Glutamatergic neuron (in vitro differentiated cells): ENCODE measurements at regions not wholly inside any gene's neighbourhood (a gene's known extent, or its start where the extent isn't known, plus 50 kb on each side); places are given as distances from the start of the nearest gene placed in this dataset.

Source experiments
- DNase-seq: peaks from one replicate; pipeline ENCODE4 v3.0.0; 2022
- H3K27ac Mint-ChIP-seq: one replicate; pipeline ENCODE4 v1.8.0; 2020; ENCODE audit warnings: mild to moderate bottlenecking, mixed read lengths, inconsistent platforms; ENCODE audit not compliant: unreplicated experiment
- H3K27me3 Mint-ChIP-seq: one replicate; pipeline ENCODE4 v1.8.0; 2020; ENCODE audit warnings: mild to moderate bottlenecking, moderate library complexity, mixed read lengths, inconsistent platforms; ENCODE audit not compliant: unreplicated experiment
- H3K36me3 Mint-ChIP-seq: one replicate; pipeline ENCODE4 v1.8.0; 2020; ENCODE audit warnings: mild to moderate bottlenecking, mixed read lengths, inconsistent platforms; ENCODE audit not compliant: unreplicated experiment
- H3K4me1 Mint-ChIP-seq: one replicate; pipeline ENCODE4 v1.8.0; 2020; ENCODE audit warnings: mild to moderate bottlenecking, low read depth, mixed read lengths, inconsistent platforms; ENCODE audit not compliant: unreplicated experiment
- H3K4me3 Mint-ChIP-seq: one replicate; pipeline ENCODE4 v1.8.0; 2020; ENCODE audit warnings: mild to moderate bottlenecking, mixed read lengths, inconsistent platforms; ENCODE audit not compliant: unreplicated experiment
- H3K9me3 Mint-ChIP-seq: one replicate; pipeline ENCODE4 v1.8.0; 2020; ENCODE audit warnings: mild to moderate bottlenecking, moderate library complexity, mixed read lengths, inconsistent platforms; ENCODE audit not compliant: unreplicated experiment
- CTCF ChIP-seq: fragments of 200-600 bp; sonication (generic); IDR thresholded peaks from one replicate; pipeline ENCODE4 v1.5.0; 2021; ENCODE audit not compliant: partially characterized antibody, unreplicated experiment

- H3K4me3 Mint-ChIP-seq = no peak overlapping the region
- H3K36me3 Mint-ChIP-seq = no peaks in the 10 kb centered on the region
- no peaks in the 10 kb centered on the region for H3K9me3 Mint-ChIP-seq
- H3K27ac Mint-ChIP-seq = no peak overlapping the region
- no peak for DNase-seq
- no peaks in the 10 kb centered on the region for H3K4me1 Mint-ChIP-seq
- H3K27me3 Mint-ChIP-seq = no peaks in the 10 kb centered on the region
- no peak for TF ChIP-seq CTCF
Measured at GRCh38 chr20:52624281-52624680, 347.9 kb upstream of the TSHZ2 start.

- H3K27ac Mint-ChIP-seq = no peak overlapping the region
- H3K27me3 Mint-ChIP-seq = no peaks in the 10 kb centered on the region
- H3K4me1 Mint-ChIP-seq = no peaks in the 10 kb centered on the region
- DNase-seq = no peak
- H3K4me3 Mint-ChIP-seq = no peak overlapping the region
- no peak for TF ChIP-seq CTCF
- no peaks in the 10 kb centered on the region for H3K9me3 Mint-ChIP-seq
- no peaks in the 10 kb centered on the region for H3K36me3 Mint-ChIP-seq
Measured at GRCh38 chr20:52622081-52622480, 350.1 kb upstream of the TSHZ2 start.

- Mint-ChIP-seq H3K36me3 (no peaks in the 10 kb centered on the region), H3K27ac (no peak overlapping the region), H3K9me3 (no peaks in the 10 kb centered on the region), H3K4me1 (no peaks in the 10 kb centered on the region), H3K27me3 (no peaks in the 10 kb centered on the region), H3K4me3 (no peak overlapping the region)
- no peak for TF ChIP-seq CTCF
- DNase-seq = no peak
Measured at GRCh38 chr20:52621401-52621800, 350.8 kb upstream of the TSHZ2 start.

GRCh38 chr20:52619671-52620070 lies 352.5 kb upstream of the TSHZ2 start:
- Mint-ChIP-seq H3K9me3 (no peaks in the 10 kb centered on the region), H3K4me1 (no peaks in the 10 kb centered on the region), H3K36me3 (no peaks in the 10 kb centered on the region), H3K27ac (no peak overlapping the region), H3K4me3 (no peak overlapping the region), H3K27me3 (no peaks in the 10 kb centered on the region)
- DNase-seq = no peak
- TF ChIP-seq CTCF = no peak

- Mint-ChIP-seq H3K4me1 (no peaks in the 10 kb centered on the region), H3K9me3 (no peaks in the 10 kb centered on the region), H3K4me3 (no peak overlapping the region), H3K27me3 (no peaks in the 10 kb centered on the region), H3K27ac (no peak overlapping the region), H3K36me3 (no peaks in the 10 kb centered on the region)
- TF ChIP-seq CTCF = no peak
- DNase-seq = no peak
Measured at GRCh38 chr20:52619101-52619500, 353.1 kb upstream of the TSHZ2 start.
